ENCODE measurements at regions not wholly inside any gene's neighbourhood (a gene's known extent, or its start where the extent isn't known, plus 50 kb on each side); places are given as distances from the start of the nearest gene placed in this dataset.
A peak's percentile ranks its signal among the peaks of the same experiment; 100 is the strongest.

DNA sequence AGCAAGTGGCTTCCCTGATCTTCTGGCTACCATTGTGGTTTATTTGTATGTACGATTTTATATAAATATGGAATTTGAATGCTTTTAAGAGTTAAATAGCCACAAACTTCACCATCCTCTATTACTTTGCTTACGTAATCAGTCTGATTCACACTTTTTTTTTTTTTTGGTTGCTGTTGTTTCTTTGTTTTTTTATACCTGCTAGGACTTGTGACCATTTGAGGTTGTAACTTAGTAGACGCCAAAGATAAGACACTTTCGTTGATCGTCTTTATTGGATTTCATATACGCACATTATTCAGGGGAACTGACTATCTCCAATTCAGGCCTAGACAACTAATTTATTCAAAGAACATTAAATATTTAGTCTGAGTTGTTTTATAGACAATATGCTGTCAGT, 559.0 kb downstream of the CBLN4 start:
- DNase-seq: no peak
- 70 to 74% methylated on average over 6 of the region's 6 CpGs for WGBS, 2 donors
- Histone ChIP-seq H3K36me3 (no peaks in the 10 kb centered on the region), H3K27me3 (no peaks in the 10 kb centered on the region), H3K9me3 (no peaks in the 10 kb centered on the region), H3K27ac (no peak overlapping the region), H3K4me3 (no peak overlapping the region), H3K4me1 (no peaks in the 10 kb centered on the region)
- ATAC-seq (ENCODE audit: low FRiP score in 2 of 2): no peak
- TF ChIP-seq POLR2A (IDR thresholded peaks at IDR 0.05) (no peak), POLR2AphosphoS5 (IDR thresholded peaks at IDR 0.05) (no peak), EP300 (IDR thresholded peaks at IDR 0.05) (no peak), CTCF (IDR thresholded peaks at IDR 0.05) (no peak)

DNA sequence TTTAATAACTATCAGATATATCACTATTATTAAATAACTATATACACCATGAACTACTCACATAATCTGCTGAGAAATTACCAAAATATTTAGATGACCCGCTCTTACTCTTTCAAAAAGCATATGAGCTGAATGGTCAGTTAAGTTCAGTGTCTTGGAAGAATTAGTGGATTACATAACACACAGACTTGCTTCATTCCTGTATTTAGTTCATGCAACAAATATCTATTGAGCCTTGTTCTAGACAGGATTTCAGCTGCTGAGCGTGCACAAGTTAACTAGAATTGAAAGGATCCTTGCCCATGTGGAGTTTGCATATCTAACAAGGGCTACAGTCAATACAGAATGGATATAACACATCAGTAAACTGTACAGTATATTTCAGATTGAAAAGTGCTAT, 566.2 kb downstream of the CBLN4 start:
- Histone ChIP-seq H3K4me1 (peaks cover 0 to 4% (median 0%) of the 10 kb centered on the region in 4 donors), H3K27me3 (no peaks in the 10 kb centered on the region), H3K9me3 (no peaks in the 10 kb centered on the region), H3K4me3 (no peak overlapping the region), H3K27ac (no peak overlapping the region), H3K36me3 (no peaks in the 10 kb centered on the region)
- ATAC-seq (ENCODE audit: low FRiP score in 2 of 2): no peak
- WGBS, 2 donors: 70 to 78% methylated on average over 2 of the region's 2 CpGs
- DNase-seq: no peak
- TF ChIP-seq CTCF (IDR thresholded peaks at IDR 0.05): no peak
- no peak for TF ChIP-seq POLR2AphosphoS5 (IDR thresholded peaks at IDR 0.05)
- TF ChIP-seq EP300 (IDR thresholded peaks at IDR 0.05): no peak
- TF ChIP-seq POLR2A (IDR thresholded peaks at IDR 0.05): no peak

DNA sequence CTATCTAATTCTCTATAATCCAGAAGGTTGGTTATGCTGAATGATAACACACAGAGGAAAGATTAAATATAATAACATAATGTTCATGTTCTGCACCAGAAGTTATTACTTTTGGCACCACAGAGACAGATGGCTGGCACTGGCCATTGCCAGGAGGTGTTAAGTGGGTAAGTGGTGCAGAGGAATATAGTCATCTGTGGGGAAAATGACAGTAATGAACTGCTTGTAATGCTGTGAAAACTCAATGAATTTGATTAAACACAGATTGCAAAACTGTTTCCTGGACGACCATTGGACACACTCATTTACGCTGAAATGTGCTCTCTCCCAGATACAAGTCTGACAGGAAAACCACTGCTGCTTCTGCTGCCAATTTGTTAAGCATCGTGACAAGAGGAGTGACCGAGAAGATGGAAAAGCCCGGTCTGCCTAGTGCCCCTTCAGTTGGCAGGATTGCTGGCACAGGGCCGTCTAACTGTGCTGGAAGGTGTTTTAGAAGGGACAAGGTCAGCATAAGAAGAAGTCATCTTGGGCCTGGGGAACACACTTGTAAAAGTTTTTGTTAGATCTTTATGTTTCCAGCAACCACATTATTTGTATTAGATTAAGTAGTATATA, 567.4 kb downstream of the CBLN4 start:
- no peak overlapping the region for H3K4me3 ChIP-seq
- peaks cover 0 to 4% (median 0%) of the 10 kb centered on the region in 4 donors for H3K4me1 ChIP-seq
- peak in 1 of 2 donors; percentile 41 for DNase-seq
- no peaks in the 10 kb centered on the region for H3K36me3 ChIP-seq
- no peaks in the 10 kb centered on the region for H3K9me3 ChIP-seq
- no peak for ATAC-seq (ENCODE audit: low FRiP score in 2 of 2)
- TF ChIP-seq POLR2AphosphoS5 (IDR thresholded peaks at IDR 0.05) (no peak), EP300 (IDR thresholded peaks at IDR 0.05) (no peak), CTCF (IDR thresholded peaks at IDR 0.05) (no peak), POLR2A (IDR thresholded peaks at IDR 0.05) (no peak)
- WGBS, 2 donors: 52 to 55% methylated on average over 6 of the region's 6 CpGs
- H3K27ac ChIP-seq: no peak overlapping the region
- H3K27me3 ChIP-seq: no peaks in the 10 kb centered on the region

GRCh38 chr20:55424968-55425367, 580.4 kb downstream of the CBLN4 start:
- Histone ChIP-seq H3K36me3 (no peaks in the 10 kb centered on the region), H3K4me3 (no peak overlapping the region), H3K27me3 (no peaks in the 10 kb centered on the region), H3K27ac (no peak overlapping the region), H3K9me3 (no peaks in the 10 kb centered on the region), H3K4me1 (no peaks in the 10 kb centered on the region)
- DNase-seq: no peak
- 66% methylated on average over 3 of the region's 3 CpGs for WGBS, 2 donors
- no peak for TF ChIP-seq EP300 (IDR thresholded peaks at IDR 0.05)
- no peak for TF ChIP-seq POLR2AphosphoS5 (IDR thresholded peaks at IDR 0.05)
- no peak for TF ChIP-seq CTCF (IDR thresholded peaks at IDR 0.05)
- no peak for TF ChIP-seq POLR2A (IDR thresholded peaks at IDR 0.05)
- peak in 1 of 2 donors; percentile 68 for ATAC-seq (ENCODE audit: low FRiP score in 2 of 2)

GRCh38 chr20:55424476-55424875, 580.8 kb downstream of the CBLN4 start:
- no peak for DNase-seq
- Histone ChIP-seq H3K9me3 (no peaks in the 10 kb centered on the region), H3K27me3 (no peaks in the 10 kb centered on the region), H3K4me1 (no peaks in the 10 kb centered on the region), H3K4me3 (no peak overlapping the region), H3K36me3 (no peaks in the 10 kb centered on the region), H3K27ac (no peak overlapping the region)
- ATAC-seq (ENCODE audit: low FRiP score in 2 of 2): no peak
- TF ChIP-seq POLR2A (IDR thresholded peaks at IDR 0.05) (no peak), POLR2AphosphoS5 (IDR thresholded peaks at IDR 0.05) (no peak), EP300 (IDR thresholded peaks at IDR 0.05) (no peak), CTCF (IDR thresholded peaks at IDR 0.05) (no peak)
- 22% methylated on average over 3 of the region's 3 CpGs; no CpG with 5 or more reads in 1 of the 2 donors for WGBS, 2 donors
